ENCODE measurements at regions not wholly inside any gene's neighbourhood (a gene's known extent, or its start where the extent isn't known, plus 50 kb on each side); places are given as distances from the start of the nearest gene placed in this dataset.
A peak's percentile ranks its signal among the peaks of the same experiment; 100 is the strongest.

DNA sequence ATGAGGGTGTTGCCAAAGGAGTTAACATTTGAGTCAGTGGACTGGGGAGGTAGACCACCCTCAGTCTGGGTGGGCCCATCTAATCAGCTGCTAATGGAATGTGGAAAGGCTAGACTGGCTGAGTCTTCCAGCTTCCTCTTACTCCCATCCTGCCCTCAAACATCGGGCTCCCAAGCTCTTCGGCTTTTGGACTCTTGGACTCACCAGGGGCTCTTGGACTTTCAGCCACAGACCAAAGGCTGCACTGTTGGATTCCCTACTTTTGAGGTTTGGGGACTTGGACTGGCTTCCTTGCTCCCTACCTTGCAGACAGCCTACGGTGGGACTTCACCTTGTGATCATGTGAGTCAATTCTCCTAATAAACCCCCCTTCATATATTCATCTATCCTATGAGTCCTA is 276.6 kb upstream of the DIO3 start:
- Histone ChIP-seq H3K36me3 (no peaks in the 10 kb centered on the region), H3K4me3 (no peak overlapping the region), H3K27me3 (peaks cover 0 to 26% (median 0%) of the 10 kb centered on the region in 7 donors), H3K27ac (no peak overlapping the region), H3K9me3 (peaks cover 0 to 13% (median 0%) of the 10 kb centered on the region in 11 donors), H3K4me1 (no peaks in the 10 kb centered on the region)
- TF ChIP-seq CTCF (IDR thresholded peaks at IDR 0.05) = no peak
- intact Hi-C loops (cut with DNase I) = no loop called here
- 73 to 90% methylated on average over 3 of the region's 3 CpGs for WGBS, 2 donors
- no peak for ATAC-seq
- no peak for DNase-seq

- no peak overlapping the region for H3K27ac ChIP-seq
- peaks cover 0 to 13% (median 0%) of the 10 kb centered on the region in 11 donors for H3K9me3 ChIP-seq
- intact Hi-C loops (cut with DNase I) = no loop called here
- H3K27me3 ChIP-seq = peaks cover 0 to 29% (median 0%) of the 10 kb centered on the region in 7 donors
- WGBS, 2 donors = 82% methylated on average over 19 of the region's 19 CpGs
- no peak for ATAC-seq
- no peak for DNase-seq
- no peak overlapping the region for H3K4me3 ChIP-seq
- H3K36me3 ChIP-seq = no peaks in the 10 kb centered on the region
- no peak for TF ChIP-seq CTCF (IDR thresholded peaks at IDR 0.05)
- H3K4me1 ChIP-seq = no peaks in the 10 kb centered on the region
Measured at GRCh38 chr14:101286271-101287018, 274.9 kb upstream of the DIO3 start.

DNA sequence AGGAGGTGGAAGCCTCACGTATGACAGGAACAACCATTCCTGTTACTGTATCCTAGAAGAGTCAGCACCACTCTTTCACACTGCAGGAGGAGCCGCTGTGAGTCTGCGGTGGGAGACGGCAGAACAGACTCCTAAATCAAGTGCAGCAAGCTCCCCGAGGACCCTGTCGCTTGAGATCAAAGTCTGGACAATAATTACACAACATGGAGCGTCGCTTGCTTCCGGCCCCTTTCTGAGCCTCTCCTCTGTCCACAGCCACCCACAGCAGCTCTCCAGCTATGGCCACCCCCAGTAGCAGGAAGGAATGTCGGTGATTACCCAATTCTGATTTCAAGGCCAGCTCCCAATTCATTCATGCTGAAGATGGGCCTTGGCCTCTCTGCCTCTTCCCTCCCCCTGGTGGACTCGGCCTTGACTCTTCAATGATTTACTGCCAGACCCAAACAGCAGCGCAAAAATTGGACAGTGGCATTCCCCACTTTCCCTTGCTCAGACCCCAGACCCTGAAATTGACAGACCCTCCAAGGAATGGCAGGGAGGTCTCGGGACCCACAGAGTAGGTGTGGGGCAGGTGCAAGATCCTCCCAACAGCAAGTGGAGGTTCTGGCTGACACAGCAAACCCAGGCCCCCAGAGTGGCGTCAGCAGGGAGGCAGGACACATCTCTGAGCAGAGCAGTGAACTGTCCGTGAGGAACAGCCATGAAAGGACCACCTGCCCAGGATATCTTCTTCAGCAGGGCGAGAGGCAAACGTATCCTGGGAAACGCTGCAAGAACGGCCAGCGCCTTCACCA is 272.7 kb upstream of the DIO3 start:
- intact Hi-C loops (cut with DNase I) = no loop called here
- TF ChIP-seq CTCF (IDR thresholded peaks at IDR 0.05) = no peak
- DNase-seq = no peak
- peak in 1 of 8 donors; percentile 58 for ATAC-seq
- Histone ChIP-seq H3K27ac (no peak overlapping the region), H3K4me3 (no peak overlapping the region), H3K4me1 (no peaks in the 10 kb centered on the region), H3K36me3 (no peaks in the 10 kb centered on the region), H3K27me3 (peaks cover 0 to 34% (median 0%) of the 10 kb centered on the region in 7 donors), H3K9me3 (no peaks in the 10 kb centered on the region)
- 67 to 71% methylated on average over 20 of the region's 20 CpGs for WGBS, 2 donors

GRCh38 chr14:101289230-101289690 is 272.0 kb upstream of the DIO3 start:
- 84 to 86% methylated on average over 13 of the region's 13 CpGs for WGBS, 2 donors
- H3K27me3 ChIP-seq = peaks cover 0 to 34% (median 0%) of the 10 kb centered on the region in 7 donors
- H3K9me3 ChIP-seq = no peaks in the 10 kb centered on the region
- H3K4me3 ChIP-seq = no peak overlapping the region
- H3K36me3 ChIP-seq = no peaks in the 10 kb centered on the region
- intact Hi-C loops (cut with DNase I) = no loop called here
- H3K27ac ChIP-seq = no peak overlapping the region
- TF ChIP-seq CTCF (IDR thresholded peaks at IDR 0.05) = no peak
- ATAC-seq = no peak
- no peaks in the 10 kb centered on the region for H3K4me1 ChIP-seq
- DNase-seq = no peak
